MCF 10A (cell line): ENCODE measurements at regions not wholly inside any gene's neighbourhood (a gene's known extent, or its start where the extent isn't known, plus 50 kb on each side); places are given as distances from the start of the nearest gene placed in this dataset.

Experiments
- BruUV-seq: library from RNA; stranded (reverse); fragments of 400-500 nt; replicated peaks from 2 replicates; lab custom pipeline; 2021; lab: Mats Ljungman, UMichigan
- CTCF ChIA-PET: fragments of 300-600 bp; sonication (Branson Sonifier 250); formaldehyde crosslinking; extraction: SDS; loops from one replicate; lab custom pipeline; 2021; ENCODE audit warnings: antibody characterized with exemption, inconsistent platforms; lab: Yijun Ruan, JAX
- POLR2A ChIA-PET: fragments of 300-600, 350-650 bp; sonication (Branson Sonifier 250); formaldehyde crosslinking; extraction: SDS; loops from one replicate; lab custom pipeline; 2020; ENCODE audit warnings: antibody characterized with exemption, inconsistent platforms; lab: Yijun Ruan, JAX
- DNase-seq: peaks from one replicate; pipeline ENCODE4 v3.0.0-alpha.2; 2018; ENCODE audit not compliant: unreplicated experiment
- H3K27ac Mint-ChIP-seq: one replicate; pipeline ENCODE4 v1.8.0; 2022; ENCODE audit warnings: mild to moderate bottlenecking, low read depth, mixed read lengths; ENCODE audit not compliant: unreplicated experiment
- H3K27me3 Mint-ChIP-seq: one replicate; pipeline ENCODE4 v1.8.0; 2022; ENCODE audit warnings: mixed read lengths; ENCODE audit not compliant: insufficient read depth, unreplicated experiment
- H3K36me3 Mint-ChIP-seq: one replicate; pipeline ENCODE4 v1.8.0; 2022; ENCODE audit warnings: mild to moderate bottlenecking, moderate library complexity, mixed read lengths; ENCODE audit not compliant: insufficient read depth, unreplicated experiment
- H3K4me1 Mint-ChIP-seq: one replicate; pipeline ENCODE4 v1.8.0; 2022; ENCODE audit warnings: mixed read lengths; ENCODE audit not compliant: insufficient read depth, unreplicated experiment
- H3K4me3 Mint-ChIP-seq: one replicate; pipeline ENCODE4 v1.8.0; 2022; ENCODE audit warnings: mild to moderate bottlenecking, moderate library complexity, mixed read lengths; ENCODE audit not compliant: unreplicated experiment
- H3K9me3 Mint-ChIP-seq: one replicate; pipeline ENCODE4 v1.8.0; 2022; ENCODE audit warnings: mixed read lengths; ENCODE audit not compliant: unreplicated experiment
- intact Hi-C: fragments of 100-400 bp; cut with micrococcal nuclease; formaldehyde crosslinking; loops from 2 replicates; pipeline ENCODE4 v1.14.1; 2022
- TF ChIP-seq, protein P1 (sequence below): fragments of 200-600 bp; IDR thresholded peaks from one replicate; pipeline ENCODE4 v1.8.0; 2022; ENCODE audit warnings: antibody characterized with exemption, mild to moderate bottlenecking; ENCODE audit not compliant: unreplicated experiment

DNA sequence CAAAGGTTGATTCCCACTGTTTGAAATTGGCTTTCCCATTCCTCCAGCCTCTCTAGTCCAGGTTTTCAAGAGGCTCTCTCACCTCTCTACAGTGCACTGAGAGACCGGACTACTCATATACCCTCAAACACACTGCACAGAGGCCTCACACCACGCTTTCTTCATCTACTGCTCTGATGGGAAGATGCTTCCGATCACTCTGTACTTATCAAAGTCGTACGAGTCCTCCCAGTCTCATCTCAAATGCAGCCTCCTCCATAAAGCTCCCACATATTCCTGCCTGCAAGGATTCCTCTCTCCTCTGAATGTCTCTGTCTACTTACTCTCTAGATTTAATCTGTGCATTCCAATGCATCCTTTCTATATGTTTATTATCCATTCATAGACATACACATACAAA is 164.4 kb downstream of the EFNB2 start:
- intact Hi-C loops, result no loop called here

DNA sequence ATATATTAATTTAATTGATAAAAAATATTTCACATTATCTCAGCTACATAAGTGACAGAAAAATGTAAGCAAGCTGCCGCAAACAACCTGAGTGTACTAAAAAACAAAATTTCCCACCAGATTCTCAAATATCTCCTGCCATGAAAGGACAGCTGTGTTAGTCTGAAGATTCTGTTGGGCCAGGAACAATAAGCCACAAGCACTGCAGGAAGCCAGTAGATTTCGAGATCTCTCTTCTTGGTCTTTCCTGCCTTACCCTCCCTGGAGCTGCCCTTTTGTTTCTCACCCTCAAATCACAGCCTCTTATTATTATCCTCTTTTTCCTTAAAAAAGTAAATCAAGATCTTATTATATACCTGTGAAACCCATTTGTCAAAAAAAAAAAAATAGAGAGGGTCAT is 165.6 kb downstream of the EFNB2 start:
- peaks cover 21% of the 10 kb centered on the region for H3K4me1 Mint-ChIP-seq
- BruUV-seq, result no TSS peak
- no peaks in the 10 kb centered on the region for H3K36me3 Mint-ChIP-seq
- TF ChIP-seq, protein P1, sequence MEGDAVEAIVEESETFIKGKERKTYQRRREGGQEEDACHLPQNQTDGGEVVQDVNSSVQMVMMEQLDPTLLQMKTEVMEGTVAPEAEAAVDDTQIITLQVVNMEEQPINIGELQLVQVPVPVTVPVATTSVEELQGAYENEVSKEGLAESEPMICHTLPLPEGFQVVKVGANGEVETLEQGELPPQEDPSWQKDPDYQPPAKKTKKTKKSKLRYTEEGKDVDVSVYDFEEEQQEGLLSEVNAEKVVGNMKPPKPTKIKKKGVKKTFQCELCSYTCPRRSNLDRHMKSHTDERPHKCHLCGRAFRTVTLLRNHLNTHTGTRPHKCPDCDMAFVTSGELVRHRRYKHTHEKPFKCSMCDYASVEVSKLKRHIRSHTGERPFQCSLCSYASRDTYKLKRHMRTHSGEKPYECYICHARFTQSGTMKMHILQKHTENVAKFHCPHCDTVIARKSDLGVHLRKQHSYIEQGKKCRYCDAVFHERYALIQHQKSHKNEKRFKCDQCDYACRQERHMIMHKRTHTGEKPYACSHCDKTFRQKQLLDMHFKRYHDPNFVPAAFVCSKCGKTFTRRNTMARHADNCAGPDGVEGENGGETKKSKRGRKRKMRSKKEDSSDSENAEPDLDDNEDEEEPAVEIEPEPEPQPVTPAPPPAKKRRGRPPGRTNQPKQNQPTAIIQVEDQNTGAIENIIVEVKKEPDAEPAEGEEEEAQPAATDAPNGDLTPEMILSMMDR, result no peak
- H3K27ac Mint-ChIP-seq, result no peak overlapping the region
- no peaks in the 10 kb centered on the region for H3K9me3 Mint-ChIP-seq
- no peaks in the 10 kb centered on the region for H3K27me3 Mint-ChIP-seq
- ChIA-PET CTCF (interaction anchor here (0.6 to 1.4 kb wide), 3 partner anchors 56 to 164 kb away, joined by 3 to 5 read pairs (median 4); no protein-coding TSS in a partner anchor), POLR2A (interaction anchor here (0.5 to 0.6 kb wide), 3 partner anchors 16 to 1152 kb away, joined by 3 to 4 read pairs (median 3); no protein-coding TSS in a partner anchor)
- H3K4me3 Mint-ChIP-seq, result no peak overlapping the region
- intact Hi-C loops, result no loop called here
- no peak for DNase-seq

More for the DNA sequence above, 164.4 kb downstream of the EFNB2 start:
- Mint-ChIP-seq H3K9me3 (no peaks in the 10 kb centered on the region), H3K36me3 (no peaks in the 10 kb centered on the region), H3K4me1 (peaks cover 25% of the 10 kb centered on the region), H3K4me3 (no peak overlapping the region), H3K27ac (no peak overlapping the region), H3K27me3 (no peaks in the 10 kb centered on the region)
- no peak for DNase-seq
- CTCF ChIA-PET, result interaction anchor here (0.8 kb wide), 1 partner anchor 22 kb away, joined by 3 read pairs; no protein-coding TSS in a partner anchor
- TF ChIP-seq, protein P1, result no peak
- no TSS peak for BruUV-seq
- POLR2A ChIA-PET, result interaction anchor here (0.6 kb wide), 1 partner anchor 239 kb away, joined by 3 read pairs; no protein-coding TSS in a partner anchor

DNA sequence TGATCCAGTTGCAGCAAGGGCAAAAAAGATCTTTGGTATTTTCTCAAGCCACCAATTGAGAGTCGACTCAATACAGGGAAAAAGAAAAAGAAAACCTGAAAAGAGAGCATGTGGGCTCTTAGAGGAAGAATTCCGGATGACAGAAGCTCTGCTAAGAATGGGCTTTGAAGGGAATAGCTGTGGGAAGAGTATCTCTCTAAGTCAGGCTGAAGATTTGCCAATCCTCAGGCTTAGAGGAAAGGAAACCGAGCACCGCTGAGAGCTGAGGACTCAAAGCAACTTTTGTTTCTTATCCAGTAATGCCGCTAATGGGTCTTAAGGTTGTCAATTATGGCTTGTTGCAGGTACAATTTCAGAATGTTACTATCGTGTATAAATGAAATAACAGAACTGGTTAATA is 166.4 kb downstream of the EFNB2 start:
- Mint-ChIP-seq H3K27me3 (no peaks in the 10 kb centered on the region), H3K27ac (no peak overlapping the region), H3K4me3 (no peak overlapping the region), H3K4me1 (peaks cover 16% of the 10 kb centered on the region), H3K9me3 (no peaks in the 10 kb centered on the region), H3K36me3 (no peaks in the 10 kb centered on the region)
- no TSS peak for BruUV-seq
- POLR2A ChIA-PET, result no interaction called here
- TF ChIP-seq, protein P1, result no peak
- intact Hi-C loops, result no loop called here
- DNase-seq, result no peak
- CTCF ChIA-PET, result interaction anchor here (0.7 kb wide), 1 partner anchor 448 kb away, joined by 5 read pairs; no protein-coding TSS in a partner anchor

DNA sequence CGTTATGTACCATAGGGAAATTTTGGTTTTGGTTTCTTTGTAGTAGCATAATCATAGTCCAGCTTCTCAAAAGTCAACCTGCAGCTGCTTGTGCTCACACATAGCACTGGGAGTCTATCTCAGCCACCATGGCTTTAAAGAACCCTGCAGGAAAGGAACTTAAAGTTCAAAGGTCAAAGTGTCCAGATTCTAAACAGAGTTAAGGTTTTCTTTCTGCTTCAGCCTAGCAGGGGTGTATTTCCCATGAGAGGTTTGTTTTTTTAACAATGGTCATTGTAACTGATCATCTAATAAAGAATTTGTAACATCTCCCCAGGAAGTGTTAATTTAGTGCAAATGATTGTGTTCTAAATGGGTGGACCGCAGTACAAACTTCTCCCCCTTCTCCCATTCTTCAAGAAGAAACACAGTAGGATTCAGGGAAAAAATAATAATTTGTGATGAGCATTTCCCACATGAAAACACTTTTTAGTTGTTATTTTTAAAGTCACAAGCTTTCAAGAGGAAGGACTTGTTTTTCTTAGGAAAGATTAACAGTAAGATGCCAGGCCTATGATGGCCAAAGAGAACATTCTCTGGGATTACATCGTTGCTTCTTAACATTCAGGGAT is 168.0 kb downstream of the EFNB2 start:
- Mint-ChIP-seq H3K4me1 (no peaks in the 10 kb centered on the region), H3K36me3 (no peaks in the 10 kb centered on the region), H3K9me3 (no peaks in the 10 kb centered on the region), H3K4me3 (no peak overlapping the region), H3K27ac (no peak overlapping the region), H3K27me3 (no peaks in the 10 kb centered on the region)
- no peak for DNase-seq
- TF ChIP-seq, protein P1, result no peak
- ChIA-PET POLR2A (no interaction called here), CTCF (interaction anchor here (0.7 kb wide), 1 partner anchor 31 kb away, joined by 3 read pairs; no protein-coding TSS in a partner anchor)
- intact Hi-C loops, result no loop called here
- no TSS peak for BruUV-seq
